ENCODE measurements at regions not wholly inside any gene's neighbourhood (a gene's known extent, or its start where the extent isn't known, plus 50 kb on each side); places are given as distances from the start of the nearest gene placed in this dataset.

- H3K27ac ChIP-seq (ENCODE audit: low read depth in 1 of 2, low read length in 1 of 2), result no peak overlapping the region
- no peaks in the 10 kb centered on the region for H3K27me3 ChIP-seq (ENCODE audit: control insufficient read depth in 2 of 2, insufficient read depth in 1 of 2, low read length in 1 of 2)
- H3K4me1 ChIP-seq (ENCODE audit: control insufficient read depth in 2 of 2, insufficient read depth in 2 of 2, low read length in 2 of 2), result no peaks in the 10 kb centered on the region
- H3K4me3 ChIP-seq (ENCODE audit: low read length in 2 of 2), result no peak overlapping the region
- H3K36me3 ChIP-seq (ENCODE audit: control insufficient read depth in 2 of 2, insufficient read depth in 2 of 2, low read length in 1 of 2), result no peaks in the 10 kb centered on the region
- WGBS, result 84% methylated on average over 10 of the region's 10 CpGs
- no peak for DNase-seq (ENCODE audit: low read depth in 6 of 9, low spot score in 9 of 9)
- no peaks in the 10 kb centered on the region for H3K9me3 ChIP-seq (ENCODE audit: control insufficient read depth in 2 of 2, insufficient read depth in 1 of 2, low read length in 1 of 2)
Observed at GRCh38 chr17:13352747-13353415, 248.8 kb downstream of the HS3ST3A1 start.

- no peak overlapping the region for H3K27ac ChIP-seq (ENCODE audit: low read depth in 1 of 2, low read length in 1 of 2)
- no peak overlapping the region for H3K4me3 ChIP-seq (ENCODE audit: low read length in 2 of 2)
- WGBS, result 63% methylated on average over 3 of the region's 3 CpGs
- no peak for DNase-seq (ENCODE audit: low read depth in 6 of 9, low spot score in 9 of 9)
- no peaks in the 10 kb centered on the region for H3K27me3 ChIP-seq (ENCODE audit: control insufficient read depth in 2 of 2, insufficient read depth in 1 of 2, low read length in 1 of 2)
- no peaks in the 10 kb centered on the region for H3K36me3 ChIP-seq (ENCODE audit: control insufficient read depth in 2 of 2, insufficient read depth in 2 of 2, low read length in 1 of 2)
- H3K9me3 ChIP-seq (ENCODE audit: control insufficient read depth in 2 of 2, insufficient read depth in 1 of 2, low read length in 1 of 2), result no peaks in the 10 kb centered on the region
- H3K4me1 ChIP-seq (ENCODE audit: control insufficient read depth in 2 of 2, insufficient read depth in 2 of 2, low read length in 2 of 2), result no peaks in the 10 kb centered on the region
Observed at GRCh38 chr17:13351046-13351445, 250.7 kb downstream of the HS3ST3A1 start.

DNA sequence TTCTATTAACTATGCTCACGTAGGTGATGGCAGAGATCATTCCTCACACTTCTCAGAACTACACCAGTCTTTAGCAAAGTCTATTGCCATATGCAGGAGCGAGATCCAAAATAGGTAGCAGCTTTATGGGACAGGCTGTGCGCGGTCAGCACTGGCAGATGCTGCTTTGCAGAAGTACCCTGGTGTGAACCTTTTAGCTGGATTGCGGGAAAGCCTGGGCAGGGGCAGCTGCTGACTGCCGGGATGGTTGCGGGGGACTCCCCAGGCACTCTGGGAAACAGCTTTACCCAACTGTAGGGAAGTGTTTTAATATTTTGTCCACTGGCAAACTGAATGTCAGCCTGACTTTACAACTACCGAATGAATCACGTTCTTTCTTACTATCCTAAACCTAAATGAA, 251.3 kb downstream of the HS3ST3A1 start:
- no peaks in the 10 kb centered on the region for H3K36me3 ChIP-seq (ENCODE audit: control insufficient read depth in 2 of 2, insufficient read depth in 2 of 2, low read length in 1 of 2)
- H3K4me3 ChIP-seq (ENCODE audit: low read length in 2 of 2), result no peak overlapping the region
- H3K27me3 ChIP-seq (ENCODE audit: control insufficient read depth in 2 of 2, insufficient read depth in 1 of 2, low read length in 1 of 2), result no peaks in the 10 kb centered on the region
- H3K27ac ChIP-seq (ENCODE audit: low read depth in 1 of 2, low read length in 1 of 2), result no peak overlapping the region
- WGBS, result 95% methylated on average over 9 of the region's 9 CpGs
- no peak for DNase-seq (ENCODE audit: low read depth in 6 of 9, low spot score in 9 of 9)
- no peaks in the 10 kb centered on the region for H3K4me1 ChIP-seq (ENCODE audit: control insufficient read depth in 2 of 2, insufficient read depth in 2 of 2, low read length in 2 of 2)
- H3K9me3 ChIP-seq (ENCODE audit: control insufficient read depth in 2 of 2, insufficient read depth in 1 of 2, low read length in 1 of 2), result no peaks in the 10 kb centered on the region

DNA sequence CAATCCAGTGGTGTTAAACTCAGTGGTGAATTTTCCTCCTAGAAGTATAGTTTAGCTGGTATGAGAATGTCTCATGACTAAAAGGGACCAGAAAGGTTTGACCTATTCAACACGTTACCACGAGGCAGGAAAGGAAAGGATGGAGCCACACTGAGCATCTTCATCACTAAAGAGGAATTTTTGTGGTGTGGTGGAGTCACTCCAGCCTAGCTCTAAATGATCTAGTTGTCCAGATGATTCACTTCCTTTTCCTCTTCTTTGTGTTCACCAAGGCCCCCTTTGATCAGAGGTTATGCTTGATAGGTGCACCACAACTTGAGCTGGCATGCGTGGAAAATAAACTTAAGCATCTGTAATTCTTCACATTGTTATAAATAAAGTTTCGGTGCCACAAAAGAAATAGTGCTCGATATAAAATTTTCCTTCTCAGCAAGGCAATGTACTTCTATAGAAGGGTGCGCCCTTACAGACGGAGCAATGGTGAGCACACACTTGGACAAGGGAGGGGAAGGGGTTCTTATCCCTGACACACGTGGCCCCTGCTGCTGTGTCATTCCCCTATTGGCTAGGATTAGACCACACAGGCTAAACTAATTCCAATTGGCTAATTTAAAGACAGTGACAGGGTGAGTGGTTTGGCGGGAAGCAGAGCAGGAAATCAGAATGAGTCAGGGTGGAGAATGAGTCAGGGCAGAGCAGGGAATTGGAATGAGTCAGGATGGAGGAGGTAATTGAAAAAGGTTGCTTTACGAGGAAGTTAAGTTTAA, 254.6 kb downstream of the HS3ST3A1 start:
- no peaks in the 10 kb centered on the region for H3K9me3 ChIP-seq (ENCODE audit: control insufficient read depth in 2 of 2, insufficient read depth in 1 of 2, low read length in 1 of 2)
- no peak overlapping the region for H3K27ac ChIP-seq (ENCODE audit: low read depth in 1 of 2, low read length in 1 of 2)
- H3K27me3 ChIP-seq (ENCODE audit: control insufficient read depth in 2 of 2, insufficient read depth in 1 of 2, low read length in 1 of 2), result no peaks in the 10 kb centered on the region
- DNase-seq (ENCODE audit: low read depth in 6 of 9, low spot score in 9 of 9), result no peak
- H3K4me3 ChIP-seq (ENCODE audit: low read length in 2 of 2), result no peak overlapping the region
- no peaks in the 10 kb centered on the region for H3K36me3 ChIP-seq (ENCODE audit: control insufficient read depth in 2 of 2, insufficient read depth in 2 of 2, low read length in 1 of 2)
- H3K4me1 ChIP-seq (ENCODE audit: control insufficient read depth in 2 of 2, insufficient read depth in 2 of 2, low read length in 2 of 2), result no peaks in the 10 kb centered on the region
- 83% methylated on average over 10 of the region's 10 CpGs for WGBS

DNA sequence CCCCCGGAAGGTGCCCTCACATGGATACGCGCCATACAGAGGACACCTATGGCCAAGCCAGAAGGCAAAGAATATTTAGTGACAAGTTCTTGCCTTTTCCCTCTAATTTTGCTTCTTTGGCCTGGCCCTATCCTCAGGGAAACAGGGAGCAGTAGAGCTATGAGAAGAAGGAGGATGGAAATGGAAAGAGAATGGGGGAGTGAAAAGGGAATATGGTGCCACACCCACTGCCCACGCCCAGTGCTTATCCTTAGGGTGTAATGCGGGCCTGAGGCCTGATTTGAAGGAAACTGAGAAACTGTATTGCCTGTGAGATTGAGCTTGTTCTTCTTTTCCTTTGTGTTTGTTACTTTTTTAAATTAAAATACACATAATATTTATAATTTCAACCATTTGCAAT, 255.1 kb downstream of the HS3ST3A1 start:
- no peak overlapping the region for H3K27ac ChIP-seq (ENCODE audit: low read depth in 1 of 2, low read length in 1 of 2)
- no peaks in the 10 kb centered on the region for H3K36me3 ChIP-seq (ENCODE audit: control insufficient read depth in 2 of 2, insufficient read depth in 2 of 2, low read length in 1 of 2)
- H3K4me3 ChIP-seq (ENCODE audit: low read length in 2 of 2), result no peak overlapping the region
- 98% methylated on average over 5 of the region's 5 CpGs for WGBS
- H3K9me3 ChIP-seq (ENCODE audit: control insufficient read depth in 2 of 2, insufficient read depth in 1 of 2, low read length in 1 of 2), result no peaks in the 10 kb centered on the region
- no peaks in the 10 kb centered on the region for H3K27me3 ChIP-seq (ENCODE audit: control insufficient read depth in 2 of 2, insufficient read depth in 1 of 2, low read length in 1 of 2)
- DNase-seq (ENCODE audit: low read depth in 6 of 9, low spot score in 9 of 9), result no peak
- no peaks in the 10 kb centered on the region for H3K4me1 ChIP-seq (ENCODE audit: control insufficient read depth in 2 of 2, insufficient read depth in 2 of 2, low read length in 2 of 2)

DNA sequence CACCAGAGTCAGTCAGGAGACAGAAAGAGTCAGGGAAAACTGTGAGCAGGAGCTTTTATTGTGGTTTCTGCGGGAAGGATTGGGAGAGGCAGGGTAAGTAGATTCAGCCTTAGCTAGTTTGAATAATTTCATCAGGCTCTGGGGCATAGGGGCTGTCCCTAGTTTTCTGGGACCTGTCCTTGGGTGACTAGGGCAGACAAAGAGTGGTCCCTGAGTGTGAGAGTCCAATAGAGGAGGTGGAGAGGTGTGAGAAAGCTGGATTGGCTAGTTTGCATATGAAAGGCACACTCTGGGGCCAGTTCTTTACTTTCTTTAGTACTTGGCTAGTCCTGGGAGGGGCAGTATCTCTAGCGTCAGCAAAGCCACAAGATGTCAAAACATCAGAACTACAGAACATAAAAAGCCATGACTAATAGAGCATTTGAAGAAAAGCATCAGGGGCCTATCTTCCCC, 255.6 kb downstream of the HS3ST3A1 start:
- H3K4me1 ChIP-seq (ENCODE audit: control insufficient read depth in 2 of 2, insufficient read depth in 2 of 2, low read length in 2 of 2), result no peaks in the 10 kb centered on the region
- WGBS, result 75% methylated on average over 2 of the region's 2 CpGs
- DNase-seq (ENCODE audit: low read depth in 6 of 9, low spot score in 9 of 9), result no peak
- H3K4me3 ChIP-seq (ENCODE audit: low read length in 2 of 2), result no peak overlapping the region
- no peaks in the 10 kb centered on the region for H3K27me3 ChIP-seq (ENCODE audit: control insufficient read depth in 2 of 2, insufficient read depth in 1 of 2, low read length in 1 of 2)
- H3K36me3 ChIP-seq (ENCODE audit: control insufficient read depth in 2 of 2, insufficient read depth in 2 of 2, low read length in 1 of 2), result no peaks in the 10 kb centered on the region
- H3K9me3 ChIP-seq (ENCODE audit: control insufficient read depth in 2 of 2, insufficient read depth in 1 of 2, low read length in 1 of 2), result no peaks in the 10 kb centered on the region
- H3K27ac ChIP-seq (ENCODE audit: low read depth in 1 of 2, low read length in 1 of 2), result no peak overlapping the region

DNA sequence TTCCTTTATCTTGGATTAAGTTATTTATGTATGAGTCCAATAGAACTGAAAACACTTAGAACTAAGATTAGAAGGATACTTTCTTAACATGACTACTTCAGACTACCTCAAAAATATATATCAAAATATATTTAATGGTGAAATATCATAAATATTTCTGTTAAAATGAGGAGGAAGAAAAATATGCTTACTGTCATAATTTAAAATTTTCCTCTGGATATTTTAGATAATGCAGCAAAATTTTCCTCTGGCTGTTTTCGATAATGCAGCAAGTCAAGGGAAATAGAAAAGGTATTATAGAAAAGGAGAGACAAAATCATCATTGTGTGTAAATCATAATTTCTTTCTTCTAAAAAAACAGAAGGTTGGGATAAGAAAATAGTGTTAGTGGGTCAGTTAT, 263.3 kb downstream of the HS3ST3A1 start:
- H3K9me3 ChIP-seq (ENCODE audit: control insufficient read depth in 2 of 2, insufficient read depth in 1 of 2, low read length in 1 of 2), result no peaks in the 10 kb centered on the region
- no peaks in the 10 kb centered on the region for H3K36me3 ChIP-seq (ENCODE audit: control insufficient read depth in 2 of 2, insufficient read depth in 2 of 2, low read length in 1 of 2)
- H3K27ac ChIP-seq (ENCODE audit: low read depth in 1 of 2, low read length in 1 of 2), result no peak overlapping the region
- no peak for DNase-seq (ENCODE audit: low read depth in 6 of 9, low spot score in 9 of 9)
- WGBS, result 96% methylated on average over 1 of the region's 1 CpG
- H3K4me3 ChIP-seq (ENCODE audit: low read length in 2 of 2), result no peak overlapping the region
- H3K4me1 ChIP-seq (ENCODE audit: control insufficient read depth in 2 of 2, insufficient read depth in 2 of 2, low read length in 2 of 2), result no peaks in the 10 kb centered on the region
- no peaks in the 10 kb centered on the region for H3K27me3 ChIP-seq (ENCODE audit: control insufficient read depth in 2 of 2, insufficient read depth in 1 of 2, low read length in 1 of 2)

DNA sequence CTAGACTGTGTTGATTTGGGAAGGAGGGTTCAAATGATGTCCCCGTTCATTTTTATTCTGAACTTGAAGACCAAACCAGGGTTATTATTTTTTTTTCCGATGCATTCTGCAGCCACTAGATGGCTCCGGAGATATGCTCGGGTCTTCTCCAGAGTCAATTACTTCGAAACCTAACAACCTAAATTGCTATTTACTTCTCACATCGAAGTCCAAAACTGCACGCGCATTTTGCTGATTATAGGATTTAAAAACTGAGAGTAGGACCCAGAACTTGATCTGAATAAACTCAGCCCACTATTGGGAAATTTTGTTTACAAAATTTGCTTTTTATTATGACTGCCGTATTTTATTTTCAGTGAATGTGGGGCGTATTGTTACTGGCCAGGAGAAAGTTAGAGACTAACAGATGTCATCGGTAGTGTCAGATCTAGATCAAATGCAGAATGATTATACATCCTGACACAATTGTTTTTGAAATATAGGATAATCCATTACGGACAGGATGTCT, 263.8 kb downstream of the HS3ST3A1 start:
- Histone ChIP-seq H3K9me3 (ENCODE audit: control insufficient read depth in 2 of 2, insufficient read depth in 1 of 2, low read length in 1 of 2) (no peaks in the 10 kb centered on the region), H3K27me3 (ENCODE audit: control insufficient read depth in 2 of 2, insufficient read depth in 1 of 2, low read length in 1 of 2) (no peaks in the 10 kb centered on the region), H3K4me3 (ENCODE audit: low read length in 2 of 2) (no peak overlapping the region), H3K27ac (ENCODE audit: low read depth in 1 of 2, low read length in 1 of 2) (no peak overlapping the region), H3K36me3 (ENCODE audit: control insufficient read depth in 2 of 2, insufficient read depth in 2 of 2, low read length in 1 of 2) (no peaks in the 10 kb centered on the region), H3K4me1 (ENCODE audit: control insufficient read depth in 2 of 2, insufficient read depth in 2 of 2, low read length in 2 of 2) (no peaks in the 10 kb centered on the region)
- 6% methylated on average over 12 of the region's 12 CpGs for WGBS
- DNase-seq (ENCODE audit: low read depth in 6 of 9, low spot score in 9 of 9), result peak in 6 of 9 donors; percentile 1 to 44 (median 6)

GRCh38 chr17:13337151-13337550, 264.6 kb downstream of the HS3ST3A1 start:
- no peaks in the 10 kb centered on the region for H3K4me1 ChIP-seq (ENCODE audit: control insufficient read depth in 2 of 2, insufficient read depth in 2 of 2, low read length in 2 of 2)
- H3K36me3 ChIP-seq (ENCODE audit: control insufficient read depth in 2 of 2, insufficient read depth in 2 of 2, low read length in 1 of 2), result no peaks in the 10 kb centered on the region
- no peak for DNase-seq (ENCODE audit: low read depth in 6 of 9, low spot score in 9 of 9)
- H3K4me3 ChIP-seq (ENCODE audit: low read length in 2 of 2), result no peak overlapping the region
- WGBS, result 74% methylated on average over 5 of the region's 5 CpGs
- H3K9me3 ChIP-seq (ENCODE audit: control insufficient read depth in 2 of 2, insufficient read depth in 1 of 2, low read length in 1 of 2), result no peaks in the 10 kb centered on the region
- H3K27ac ChIP-seq (ENCODE audit: low read depth in 1 of 2, low read length in 1 of 2), result no peak overlapping the region
- H3K27me3 ChIP-seq (ENCODE audit: control insufficient read depth in 2 of 2, insufficient read depth in 1 of 2, low read length in 1 of 2), result no peaks in the 10 kb centered on the region

Measured in thymus (tissue), 11 donors.